Natural killer cell treated with Interleukin-12 subunit alpha and Interleukin-12 subunit beta and Interleukin-15 and Interleukin-18, amount 100 ng/mL, for 72 hours (primary cell): ENCODE measurements at regions not wholly inside any gene's neighbourhood (a gene's known extent, or its start where the extent isn't known, plus 50 kb on each side); places are given as distances from the start of the nearest gene placed in this dataset.

ENCODE experiments used
- ATAC-seq, 2 donors: fragments of 150-1000 bp; cut with Tn5 transposase in 1 of 2; sonication (Bioruptor Pico), chemical (Tn5 transposase) in 1 of 2; 2 replicates each; pipeline ENCODE4 v1.10.0; 2021
- DNase-seq: peaks from one replicate; pipeline ENCODE4 v3.0.0; 2022; ENCODE audit warnings: low spot score
- H3K27ac Mint-ChIP-seq, 2 donors: 1 replicate in 1 of 2; 2 replicates in 1 of 2; pipeline ENCODE4 v1.8.0; 2022; ENCODE audit warnings: mixed read lengths in 2 of 2, mild to moderate bottlenecking in 1 of 2, moderate library complexity in 1 of 2
- H3K27me3 Mint-ChIP-seq, 2 donors: 1 replicate in 1 of 2; 2 replicates in 1 of 2; pipeline ENCODE4 v1.8.0; 2022; ENCODE audit warnings: mixed read lengths in 2 of 2
- H3K36me3 Mint-ChIP-seq: one replicate; pipeline ENCODE4 v1.8.0; 2022; ENCODE audit warnings: mixed read lengths
- H3K4me1 Mint-ChIP-seq, 2 donors: 1 replicate in 1 of 2; 2 replicates in 1 of 2; pipeline ENCODE4 v1.8.0; 2022; ENCODE audit warnings: low read depth in 2 of 2, mixed read lengths in 2 of 2, mild to moderate bottlenecking in 1 of 2
- H3K4me3 Mint-ChIP-seq: one replicate; pipeline ENCODE4 v1.8.0; 2022; ENCODE audit warnings: mixed read lengths
- H3K9me3 Mint-ChIP-seq: 2 replicates; pipeline ENCODE4 v1.8.0; 2022; ENCODE audit warnings: mixed read lengths

- H3K9me3 Mint-ChIP-seq: peaks cover 6% of the 10 kb centered on the region
- no peak for DNase-seq
- peaks cover 17 to 29% of the 10 kb centered on the region in 2 donors for H3K27me3 Mint-ChIP-seq
- peaks cover 10% of the 10 kb centered on the region for H3K36me3 Mint-ChIP-seq
- H3K27ac Mint-ChIP-seq: no peak overlapping the region
- no peak overlapping the region for H3K4me3 Mint-ChIP-seq
- no peaks in the 10 kb centered on the region for H3K4me1 Mint-ChIP-seq
- ATAC-seq: no peak
These were observed 257.6 kb downstream of the KLF13 start for GRCh38 chr15:31584195-31584594.

- peaks cover 6% of the 10 kb centered on the region for H3K9me3 Mint-ChIP-seq
- H3K36me3 Mint-ChIP-seq: peaks cover 10% of the 10 kb centered on the region
- ATAC-seq (no peak), DNase-seq (no peak)
- H3K4me1 Mint-ChIP-seq: no peaks in the 10 kb centered on the region
- peaks cover 13 to 24% of the 10 kb centered on the region in 2 donors for H3K27me3 Mint-ChIP-seq
- no peak overlapping the region for H3K27ac Mint-ChIP-seq
- no peak overlapping the region for H3K4me3 Mint-ChIP-seq
These were observed 258.6 kb downstream of the KLF13 start for GRCh38 chr15:31585240-31585639.

GRCh38 chr15:31586841-31587240 lies 260.2 kb downstream of the KLF13 start:
- H3K27me3 Mint-ChIP-seq: peaks cover 17 to 22% of the 10 kb centered on the region in 2 donors
- H3K4me1 Mint-ChIP-seq: no peaks in the 10 kb centered on the region
- ATAC-seq (no peak), DNase-seq (no peak)
- H3K36me3 Mint-ChIP-seq: peaks cover 8% of the 10 kb centered on the region
- peaks cover 6% of the 10 kb centered on the region for H3K9me3 Mint-ChIP-seq
- H3K27ac Mint-ChIP-seq: no peak overlapping the region
- no peak overlapping the region for H3K4me3 Mint-ChIP-seq

- peaks cover 15 to 17% of the 10 kb centered on the region in 2 donors for H3K27me3 Mint-ChIP-seq
- H3K9me3 Mint-ChIP-seq: no peaks in the 10 kb centered on the region
- H3K4me1 Mint-ChIP-seq: no peaks in the 10 kb centered on the region
These were observed 260.9 kb downstream of the KLF13 start for GRCh38 chr15:31587583-31587982.

GRCh38 chr15:31590609-31591008 lies 264.0 kb downstream of the KLF13 start:
- ATAC-seq: no peak
- Mint-ChIP-seq H3K4me3 (no peak overlapping the region), H3K9me3 (no peaks in the 10 kb centered on the region), H3K27me3 (peaks cover 7 to 14% of the 10 kb centered on the region in 2 donors), H3K27ac (no peak overlapping the region), H3K4me1 (no peaks in the 10 kb centered on the region), H3K36me3 (no peaks in the 10 kb centered on the region)
- no peak for DNase-seq

More at GRCh38 chr15:31587583-31587982, 260.9 kb downstream of the KLF13 start:
- DNase-seq: no peak
- peaks cover under 1% of the 10 kb centered on the region for H3K36me3 Mint-ChIP-seq
- no peak for ATAC-seq
- no peak overlapping the region for H3K27ac Mint-ChIP-seq
- H3K4me3 Mint-ChIP-seq: no peak overlapping the region

GRCh38 chr15:31591908-31592307 lies 265.3 kb downstream of the KLF13 start:
- no peak for ATAC-seq
- peaks cover 7 to 9% of the 10 kb centered on the region in 2 donors for H3K27me3 Mint-ChIP-seq
- no peak overlapping the region for H3K4me3 Mint-ChIP-seq
- no peaks in the 10 kb centered on the region for H3K9me3 Mint-ChIP-seq
- no peak for DNase-seq
- no peak overlapping the region for H3K27ac Mint-ChIP-seq
- no peaks in the 10 kb centered on the region for H3K36me3 Mint-ChIP-seq
- no peaks in the 10 kb centered on the region for H3K4me1 Mint-ChIP-seq

- Mint-ChIP-seq H3K27ac (no peak overlapping the region), H3K9me3 (no peaks in the 10 kb centered on the region), H3K27me3 (peaks cover 8 to 15% of the 10 kb centered on the region in 2 donors), H3K4me3 (no peak overlapping the region), H3K36me3 (no peaks in the 10 kb centered on the region), H3K4me1 (peaks cover 6% of the 10 kb centered on the region in 2 donors)
- no peak for ATAC-seq
- DNase-seq: no peak
These were observed 270.8 kb downstream of the KLF13 start for GRCh38 chr15:31597466-31597865.

GRCh38 chr15:31598620-31599019 lies 272.0 kb downstream of the KLF13 start:
- H3K27me3 Mint-ChIP-seq: peaks cover 8 to 15% of the 10 kb centered on the region in 2 donors
- ATAC-seq (no peak), DNase-seq (no peak)
- H3K9me3 Mint-ChIP-seq: no peaks in the 10 kb centered on the region
- peaks cover 6% of the 10 kb centered on the region in 2 donors for H3K4me1 Mint-ChIP-seq
- no peak overlapping the region for H3K4me3 Mint-ChIP-seq
- no peaks in the 10 kb centered on the region for H3K36me3 Mint-ChIP-seq
- no peak overlapping the region for H3K27ac Mint-ChIP-seq

- peak in 1 of 2 donors; percentile 55 for ATAC-seq
- H3K27me3 Mint-ChIP-seq: peaks cover 10 to 23% of the 10 kb centered on the region in 2 donors
- no peak overlapping the region for H3K4me3 Mint-ChIP-seq
- H3K27ac Mint-ChIP-seq: no peak overlapping the region
- no peaks in the 10 kb centered on the region for H3K9me3 Mint-ChIP-seq
- no peak for DNase-seq
- H3K36me3 Mint-ChIP-seq: no peaks in the 10 kb centered on the region
- no peaks in the 10 kb centered on the region for H3K4me1 Mint-ChIP-seq
These were observed 278.9 kb downstream of the KLF13 start for GRCh38 chr15:31605467-31605931.

GRCh38 chr15:31606194-31606669 lies 279.6 kb downstream of the KLF13 start:
- no peaks in the 10 kb centered on the region for H3K36me3 Mint-ChIP-seq
- no peak overlapping the region for H3K27ac Mint-ChIP-seq
- DNase-seq (no peak), ATAC-seq (no peak)
- no peaks in the 10 kb centered on the region for H3K9me3 Mint-ChIP-seq
- H3K4me1 Mint-ChIP-seq: no peaks in the 10 kb centered on the region
- H3K27me3 Mint-ChIP-seq: peaks cover 12 to 23% of the 10 kb centered on the region in 2 donors
- no peak overlapping the region for H3K4me3 Mint-ChIP-seq

GRCh38 chr15:31606931-31607497 lies 280.4 kb downstream of the KLF13 start:
- H3K4me3 Mint-ChIP-seq: no peak overlapping the region
- no peaks in the 10 kb centered on the region for H3K36me3 Mint-ChIP-seq
- ATAC-seq (no peak), DNase-seq (no peak)
- no peaks in the 10 kb centered on the region for H3K4me1 Mint-ChIP-seq
- H3K27ac Mint-ChIP-seq: no peak overlapping the region
- no peaks in the 10 kb centered on the region for H3K9me3 Mint-ChIP-seq
- H3K27me3 Mint-ChIP-seq: peaks cover 17 to 27% of the 10 kb centered on the region in 2 donors

- no peak overlapping the region for H3K27ac Mint-ChIP-seq
- H3K4me1 Mint-ChIP-seq: no peaks in the 10 kb centered on the region
- DNase-seq (no peak), ATAC-seq (no peak)
- H3K27me3 Mint-ChIP-seq: peaks cover 21 to 34% of the 10 kb centered on the region in 2 donors
- H3K4me3 Mint-ChIP-seq: no peak overlapping the region
- H3K36me3 Mint-ChIP-seq: no peaks in the 10 kb centered on the region
- H3K9me3 Mint-ChIP-seq: no peaks in the 10 kb centered on the region
These were observed 281.0 kb downstream of the KLF13 start for GRCh38 chr15:31607656-31608055.

GRCh38 chr15:31609258-31609681 lies 282.6 kb downstream of the KLF13 start:
- DNase-seq (no peak), ATAC-seq (peak in 1 of 2 donors; percentile 31)
- Mint-ChIP-seq H3K4me3 (no peak overlapping the region), H3K27me3 (peaks cover 33 to 43% of the 10 kb centered on the region in 2 donors), H3K27ac (no peak overlapping the region), H3K36me3 (no peaks in the 10 kb centered on the region), H3K4me1 (no peaks in the 10 kb centered on the region), H3K9me3 (no peaks in the 10 kb centered on the region)

- no peaks in the 10 kb centered on the region for H3K4me1 Mint-ChIP-seq
- no peaks in the 10 kb centered on the region for H3K36me3 Mint-ChIP-seq
- no peak overlapping the region for H3K27ac Mint-ChIP-seq
- DNase-seq: no peak
- ATAC-seq: no peak
- H3K27me3 Mint-ChIP-seq: peaks cover 33 to 43% of the 10 kb centered on the region in 2 donors
- H3K4me3 Mint-ChIP-seq: no peak overlapping the region
- no peaks in the 10 kb centered on the region for H3K9me3 Mint-ChIP-seq
These were observed 283.3 kb downstream of the KLF13 start for GRCh38 chr15:31609906-31610305.
